ENCODE measurements at regions not wholly inside any gene's neighbourhood (a gene's known extent, or its start where the extent isn't known, plus 50 kb on each side); places are given as distances from the start of the nearest gene placed in this dataset.

- ATAC-seq (replicated peaks in 1 of 4) (no peak), DNase-seq (no peak)
- no peak overlapping the region for H3K27ac ChIP-seq (ENCODE audit: low read length)
- no peaks in the 10 kb centered on the region for H3K36me3 Mint-ChIP-seq
- H3K4me3 Mint-ChIP-seq, result no peak overlapping the region
- H3K27ac Mint-ChIP-seq, result no peak overlapping the region
- H3K4me3 ChIP-seq (ENCODE audit: control insufficient read depth in 1 of 2, extremely low read depth in 1 of 2, low read length in 1 of 2), result no peak overlapping the region
- H3K4me1 ChIP-seq (ENCODE audit: control insufficient read depth in 1 of 2, extremely low read depth in 1 of 2, insufficient read depth in 2 of 2, low read length in 2 of 2), result no peaks in the 10 kb centered on the region
- H3K9me3 ChIP-seq, result no peaks in the 10 kb centered on the region
- no peaks in the 10 kb centered on the region for H3K36me3 ChIP-seq (ENCODE audit: control insufficient read depth in 2 of 2, extremely low read depth in 1 of 2, insufficient read depth in 1 of 2, low read length in 1 of 2)
- H3K27me3 Mint-ChIP-seq, result peaks cover 0 to 10% of the 10 kb centered on the region in 2 donors
- POLR2A ChIA-PET, result interaction anchor here in 1 of 2 donors (0.6 kb wide), 1 partner anchor 16 kb away, joined by 3 read pairs; no protein-coding TSS in a partner anchor
- peaks cover 11 to 26% (median 22%) of the 10 kb centered on the region in 3 donors for H3K9me3 Mint-ChIP-seq
- H3K27me3 ChIP-seq (replicated peaks in 1 of 2; ENCODE audit: control insufficient read depth in 2 of 2, extremely low read depth in 1 of 2, insufficient read depth in 2 of 2, low read length in 1 of 2), result peaks cover 0 to 2% of the 10 kb centered on the region in 2 experiments
- WGBS (ENCODE audit: insufficient coverage), result no CpG with 5 or more reads among the region's 3 CpGs
- CTCF ChIA-PET, result no interaction called here
- no peaks in the 10 kb centered on the region for H3K4me1 Mint-ChIP-seq
Measured at GRCh38 chr7:94325122-94325475, 69.6 kb upstream of the COL1A2 start.

GRCh38 chr7:94330269-94331020 is 64.2 kb upstream of the COL1A2 start:
- ChIA-PET POLR2A (no interaction called here), CTCF (no interaction called here)
- no CpG with 5 or more reads among the region's 7 CpGs for WGBS (ENCODE audit: insufficient coverage)
- H3K36me3 ChIP-seq (ENCODE audit: control insufficient read depth in 2 of 2, extremely low read depth in 1 of 2, insufficient read depth in 1 of 2, low read length in 1 of 2), result no peaks in the 10 kb centered on the region
- no peaks in the 10 kb centered on the region for H3K36me3 Mint-ChIP-seq
- peaks cover 3 to 14% (median 10%) of the 10 kb centered on the region in 3 donors for H3K9me3 Mint-ChIP-seq
- ATAC-seq (replicated peaks in 1 of 4) (no peak), DNase-seq (no peak)
- H3K27me3 ChIP-seq (replicated peaks in 1 of 2; ENCODE audit: control insufficient read depth in 2 of 2, extremely low read depth in 1 of 2, insufficient read depth in 2 of 2, low read length in 1 of 2), result no peaks in the 10 kb centered on the region
- H3K27me3 Mint-ChIP-seq, result peaks cover 2 to 10% of the 10 kb centered on the region in 2 donors
- H3K4me3 Mint-ChIP-seq, result no peak overlapping the region
- no peak overlapping the region for H3K27ac ChIP-seq (ENCODE audit: low read length)
- no peak overlapping the region for H3K4me3 ChIP-seq (ENCODE audit: control insufficient read depth in 1 of 2, extremely low read depth in 1 of 2, low read length in 1 of 2)
- no peaks in the 10 kb centered on the region for H3K4me1 ChIP-seq (ENCODE audit: control insufficient read depth in 1 of 2, extremely low read depth in 1 of 2, insufficient read depth in 2 of 2, low read length in 2 of 2)
- H3K27ac Mint-ChIP-seq, result no peak overlapping the region
- no peaks in the 10 kb centered on the region for H3K4me1 Mint-ChIP-seq
- H3K9me3 ChIP-seq, result no peaks in the 10 kb centered on the region

- Histone ChIP-seq H3K36me3 (ENCODE audit: control insufficient read depth in 2 of 2, extremely low read depth in 1 of 2, insufficient read depth in 1 of 2, low read length in 1 of 2) (no peaks in the 10 kb centered on the region), H3K9me3 (no peaks in the 10 kb centered on the region), H3K4me1 (ENCODE audit: control insufficient read depth in 1 of 2, extremely low read depth in 1 of 2, insufficient read depth in 2 of 2, low read length in 2 of 2) (no peaks in the 10 kb centered on the region), H3K27ac (ENCODE audit: low read length) (no peak overlapping the region), H3K27me3 (replicated peaks in 1 of 2; ENCODE audit: control insufficient read depth in 2 of 2, extremely low read depth in 1 of 2, insufficient read depth in 2 of 2, low read length in 1 of 2) (no peaks in the 10 kb centered on the region), H3K4me3 (ENCODE audit: control insufficient read depth in 1 of 2, extremely low read depth in 1 of 2, low read length in 1 of 2) (no peak overlapping the region)
- DNase-seq (no peak), ATAC-seq (replicated peaks in 1 of 4) (no peak)
- WGBS (ENCODE audit: insufficient coverage), result 100% methylated on average over 1 of the region's 2 CpGs
- CTCF ChIA-PET, result no interaction called here
- Mint-ChIP-seq H3K4me3 (no peak overlapping the region), H3K27ac (no peak overlapping the region), H3K27me3 (peaks cover 2 to 3% of the 10 kb centered on the region in 2 donors), H3K4me1 (no peaks in the 10 kb centered on the region), H3K36me3 (no peaks in the 10 kb centered on the region), H3K9me3 (peaks cover 0 to 3% (median 3%) of the 10 kb centered on the region in 3 donors)
- POLR2A ChIA-PET, result no interaction called here
Measured at GRCh38 chr7:94332571-94332970, 62.1 kb upstream of the COL1A2 start.

GRCh38 chr7:94333810-94334209 is 60.9 kb upstream of the COL1A2 start:
- Histone ChIP-seq H3K36me3 (ENCODE audit: control insufficient read depth in 2 of 2, extremely low read depth in 1 of 2, insufficient read depth in 1 of 2, low read length in 1 of 2) (no peaks in the 10 kb centered on the region), H3K4me1 (ENCODE audit: control insufficient read depth in 1 of 2, extremely low read depth in 1 of 2, insufficient read depth in 2 of 2, low read length in 2 of 2) (peaks cover 0 to 4% of the 10 kb centered on the region in 2 experiments), H3K9me3 (no peaks in the 10 kb centered on the region), H3K27ac (ENCODE audit: low read length) (no peak overlapping the region), H3K4me3 (ENCODE audit: control insufficient read depth in 1 of 2, extremely low read depth in 1 of 2, low read length in 1 of 2) (no peak overlapping the region), H3K27me3 (replicated peaks in 1 of 2; ENCODE audit: control insufficient read depth in 2 of 2, extremely low read depth in 1 of 2, insufficient read depth in 2 of 2, low read length in 1 of 2) (no peaks in the 10 kb centered on the region)
- H3K36me3 Mint-ChIP-seq, result no peaks in the 10 kb centered on the region
- H3K27me3 Mint-ChIP-seq, result peaks cover 0 to 2% of the 10 kb centered on the region in 2 donors
- H3K9me3 Mint-ChIP-seq, result no peaks in the 10 kb centered on the region
- no peak for ATAC-seq (replicated peaks in 1 of 4)
- no peaks in the 10 kb centered on the region for H3K4me1 Mint-ChIP-seq
- no peak for DNase-seq
- H3K27ac Mint-ChIP-seq, result no peak overlapping the region
- H3K4me3 Mint-ChIP-seq, result no peak overlapping the region
- ChIA-PET POLR2A (no interaction called here), CTCF (no interaction called here)

GRCh38 chr7:94335586-94335985 is 59.1 kb upstream of the COL1A2 start:
- H3K9me3 ChIP-seq, result no peaks in the 10 kb centered on the region
- Mint-ChIP-seq H3K4me3 (no peak overlapping the region), H3K4me1 (no peaks in the 10 kb centered on the region), H3K27ac (no peak overlapping the region), H3K9me3 (no peaks in the 10 kb centered on the region), H3K27me3 (peaks cover 0 to 2% of the 10 kb centered on the region in 2 donors), H3K36me3 (no peaks in the 10 kb centered on the region)
- ChIA-PET CTCF (interaction anchor here in 1 of 2 donors (0.7 kb wide), 1 partner anchor 29 kb away, joined by 3 read pairs; no protein-coding TSS in a partner anchor), POLR2A (no interaction called here)
- no peak overlapping the region for H3K27ac ChIP-seq (ENCODE audit: low read length)
- H3K4me1 ChIP-seq (ENCODE audit: control insufficient read depth in 1 of 2, extremely low read depth in 1 of 2, insufficient read depth in 2 of 2, low read length in 2 of 2), result peaks cover 0 to 13% of the 10 kb centered on the region in 2 experiments
- no CpG with 5 or more reads among the region's 1 CpG for WGBS (ENCODE audit: insufficient coverage)
- DNase-seq, result no peak
- ATAC-seq (replicated peaks in 1 of 4), result no peak
- no peaks in the 10 kb centered on the region for H3K27me3 ChIP-seq (replicated peaks in 1 of 2; ENCODE audit: control insufficient read depth in 2 of 2, extremely low read depth in 1 of 2, insufficient read depth in 2 of 2, low read length in 1 of 2)
- no peak overlapping the region for H3K4me3 ChIP-seq (ENCODE audit: control insufficient read depth in 1 of 2, extremely low read depth in 1 of 2, low read length in 1 of 2)
- no peaks in the 10 kb centered on the region for H3K36me3 ChIP-seq (ENCODE audit: control insufficient read depth in 2 of 2, extremely low read depth in 1 of 2, insufficient read depth in 1 of 2, low read length in 1 of 2)

GRCh38 chr7:94336009-94336408 is 58.7 kb upstream of the COL1A2 start:
- Histone ChIP-seq H3K27me3 (replicated peaks in 1 of 2; ENCODE audit: control insufficient read depth in 2 of 2, extremely low read depth in 1 of 2, insufficient read depth in 2 of 2, low read length in 1 of 2) (no peaks in the 10 kb centered on the region), H3K9me3 (no peaks in the 10 kb centered on the region), H3K4me3 (ENCODE audit: control insufficient read depth in 1 of 2, extremely low read depth in 1 of 2, low read length in 1 of 2) (no peak overlapping the region), H3K4me1 (ENCODE audit: control insufficient read depth in 1 of 2, extremely low read depth in 1 of 2, insufficient read depth in 2 of 2, low read length in 2 of 2) (peaks cover 0 to 13% of the 10 kb centered on the region in 2 experiments), H3K36me3 (ENCODE audit: control insufficient read depth in 2 of 2, extremely low read depth in 1 of 2, insufficient read depth in 1 of 2, low read length in 1 of 2) (no peaks in the 10 kb centered on the region), H3K27ac (ENCODE audit: low read length) (no peak overlapping the region)
- no peak for ATAC-seq (replicated peaks in 1 of 4)
- POLR2A ChIA-PET, result no interaction called here
- Mint-ChIP-seq H3K9me3 (no peaks in the 10 kb centered on the region), H3K27ac (no peak overlapping the region), H3K4me3 (no peak overlapping the region), H3K4me1 (no peaks in the 10 kb centered on the region), H3K36me3 (no peaks in the 10 kb centered on the region), H3K27me3 (peaks cover 0 to 2% of the 10 kb centered on the region in 2 donors)
- no peak for DNase-seq
- CTCF ChIA-PET, result interaction anchor here in 1 of 2 donors (0.7 kb wide), 1 partner anchor 29 kb away, joined by 3 read pairs; no protein-coding TSS in a partner anchor
- WGBS (ENCODE audit: insufficient coverage), result 82% methylated on average over 1 of the region's 2 CpGs
